HepG2 (cell line): ENCODE measurements at regions not wholly inside any gene's neighbourhood (a gene's known extent, or its start where the extent isn't known, plus 50 kb on each side); places are given as distances from the start of the nearest gene placed in this dataset.

ENCODE experiments used
- ATAC-seq: fragments of 200-7000 bp; cut with Tn5 transposase; 3 replicates; pipeline ENCODE4 v1.9.1; 2020; ENCODE audit warnings: mild to moderate bottlenecking, moderate library complexity
- BruUV-seq: library from RNA; stranded (reverse); fragments of 400-500 nt; replicated peaks from 2 replicates; lab custom pipeline; 2021; lab: Mats Ljungman, UMichigan
- CTCF ChIA-PET: fragments of 300-600 bp; formaldehyde crosslinking; extraction: SDS; loops from one replicate; lab custom pipeline; 2021; ENCODE audit warnings: low total read pairs, inconsistent platforms, low intra/inter-chr PET ratio; lab: Yijun Ruan, JAX
- POLR2A ChIA-PET: fragments of 350-600 bp; sonication (Branson Sonifier 250); formaldehyde crosslinking; loops from one replicate; lab custom pipeline; 2020; ENCODE audit warnings: antibody characterized with exemption, inconsistent platforms; lab: Yijun Ruan, JAX
- DNase-seq: peaks from one replicate; pipeline ENCODE4 v3.0.0-alpha.2; 2015; ENCODE audit warnings: low spot score
- FAIRE-seq: peaks from 3 replicates; lab custom pipeline; 2011; peaks lifted over from hg19 to GRCh38; lab: Jason Lieb, UNC
- H2AFZ ChIP-seq: one replicate; pipeline ENCODE4 v1.6.1; 2011; ENCODE audit warnings: low read length, inconsistent platforms
- H3K27ac ChIP-seq: fragments of 300-600 bp; 3 replicates; pipeline ENCODE4 v1.8.0; 2011; ENCODE audit warnings: mixed run types, mild to moderate bottlenecking, mixed read lengths, low read length, inconsistent platforms; ENCODE audit not compliant: insufficient read depth; ENCODE audit errors: extremely low read length
- H3K27me3 ChIP-seq, 2 experiments: fragments of 200-600 bp in 1 of 2; 2 replicates in 1 of 2; 3 replicates in 1 of 2; pipeline versions ENCODE4 v1.6.0 to v1.8.0; 2011; ENCODE audit warnings: low read length in 2 of 2, mild to moderate bottlenecking in 2 of 2, moderate library complexity in 2 of 2, inconsistent platforms in 1 of 2; ENCODE audit not compliant: insufficient read depth in 2 of 2, control insufficient read depth in 1 of 2
- H3K36me3 ChIP-seq, 2 experiments: fragments of 200-600 bp in 1 of 2; replicated peaks in 1 of 2; 2 replicates in 1 of 2; 3 replicates in 1 of 2; pipeline versions ENCODE4 v1.5.1 to v1.8.0; 2011; ENCODE audit warnings: low read length in 2 of 2, inconsistent platforms in 1 of 2; ENCODE audit not compliant: insufficient read depth in 2 of 2, control insufficient read depth in 1 of 2
- H3K4me1 ChIP-seq: 2 replicates; pipeline ENCODE4 v1.5.1; 2012; ENCODE audit warnings: low read length, inconsistent platforms; ENCODE audit not compliant: insufficient read depth
- H3K4me2 ChIP-seq: 2 replicates; pipeline ENCODE4 v1.6.0; 2011; ENCODE audit warnings: low read depth, low read length, inconsistent platforms
- H3K4me3 ChIP-seq, 3 experiments: fragments of 200-600 bp in 1 of 3; sonication (generic), shearing (Covaris generic) in 1 of 3; replicated peaks in 1 of 3; 2 replicates each; pipeline ENCODE4 v1.5.1; 2011 to 2016; ENCODE audit warnings: low read length in 3 of 3, inconsistent platforms in 2 of 3, low read depth in 2 of 3, mild to moderate bottlenecking in 2 of 3, control low read depth in 1 of 3, mixed read lengths in 1 of 3; ENCODE audit not compliant: insufficient read depth in 1 of 3
- H3K79me2 ChIP-seq: one replicate; pipeline ENCODE4 v1.6.1; 2011; ENCODE audit warnings: low read length, inconsistent platforms; ENCODE audit not compliant: insufficient read depth
- H3K9ac ChIP-seq: 2 replicates; pipeline ENCODE4 v1.6.0; 2011; ENCODE audit warnings: mild to moderate bottlenecking, low read depth, low read length, inconsistent platforms; ENCODE audit not compliant: insufficient read depth
- H3K9me3 ChIP-seq: 2 replicates; pipeline ENCODE4 v1.5.1; 2012; ENCODE audit warnings: mild to moderate bottlenecking, low read length
- H4K20me1 ChIP-seq: 2 replicates; pipeline ENCODE4 v1.6.0; 2011; ENCODE audit warnings: inconsistent platforms, mild to moderate bottlenecking, low read length, moderate library complexity; ENCODE audit not compliant: insufficient read depth
- AHDC1 ChIP-seq: sonication (generic); formaldehyde crosslinking; IDR thresholded peaks from 2 replicates; pipeline ENCODE4 v1.5.1; 2020; ENCODE audit warnings: mild to moderate bottlenecking, missing genetic modification reagents, borderline replicate concordance
- BRF2 ChIP-seq: sonication (generic); formaldehyde crosslinking; IDR thresholded peaks from 2 replicates; pipeline ENCODE4 v1.8.1; 2022; ENCODE audit warnings: mild to moderate bottlenecking, missing genetic modification reagents
- GRHL1 ChIP-seq: sonication (generic); formaldehyde crosslinking; conservative IDR thresholded peaks from 2 replicates; pipeline ENCODE4 v1.8.0; 2022; ENCODE audit warnings: missing genetic modification reagents
- KMT2B ChIP-seq: IDR thresholded peaks from 2 replicates; pipeline ENCODE4 v1.6.1; 2016; ENCODE audit warnings: missing genetic modification reagents, missing compliant biosample characterization
- MXD3 ChIP-seq: IDR thresholded peaks from 2 replicates; pipeline ENCODE4 v1.6.1; 2016; ENCODE audit warnings: mild to moderate bottlenecking, missing biosample characterization, missing genetic modification reagents
- TRAFD1 ChIP-seq: sonication (generic); formaldehyde crosslinking; IDR thresholded peaks from 2 replicates; pipeline ENCODE4 v1.5.1; 2020; ENCODE audit warnings: missing genetic modification reagents, mild to moderate bottlenecking, borderline replicate concordance
- ZNF251 ChIP-seq: sonication (generic); formaldehyde crosslinking; IDR thresholded peaks from 2 replicates; pipeline ENCODE4 v1.9.0; 2021; ENCODE audit warnings: mild to moderate bottlenecking, missing genetic modification reagents
- ZNF430 ChIP-seq: sonication (generic); formaldehyde crosslinking; IDR thresholded peaks from 2 replicates; pipeline ENCODE4 v1.9.0; 2021; ENCODE audit warnings: mild to moderate bottlenecking, missing genetic modification reagents
- ZNF720 ChIP-seq: sonication (generic); formaldehyde crosslinking; IDR thresholded peaks from 2 replicates; pipeline ENCODE4 v1.4.0; 2020; ENCODE audit warnings: missing genetic modification reagents
- ZNF792 ChIP-seq: IDR thresholded peaks from 2 replicates; pipeline ENCODE4 v1.6.1; 2016
- in situ Hi-C: cut with HindIII; loops from 2 replicates; pipeline ENCODE4 v1.10.0; 2017; ENCODE audit warnings: low pct_unique_long_range_greater_than_20kb; ENCODE audit not compliant: extremely low pct_ligation_motif_present
- intact Hi-C: fragments of 100-400 bp; cut with micrococcal nuclease; formaldehyde crosslinking; loops from one replicate; pipeline ENCODE4 v1.10.0; 2022; ENCODE audit not compliant: unreplicated experiment
- TF ChIP-seq, protein P1 (sequence below): IDR thresholded peaks from 2 replicates; pipeline ENCODE4 v1.6.1; 2016; ENCODE audit warnings: low read depth, borderline replicate concordance

- Histone ChIP-seq H3K36me3 (no peaks in the 10 kb centered on the region), H3K4me2 (no peak overlapping the region), H3K9ac (no peak overlapping the region), H3K4me3 (no peak overlapping the region), H3K27me3 (no peaks in the 10 kb centered on the region; a peak in 1 of 5 replicates), H3K4me1 (no peaks in the 10 kb centered on the region), H3K9me3 (no peaks in the 10 kb centered on the region), H3K27ac (no peak overlapping the region), H4K20me1 (no peaks in the 10 kb centered on the region), H3K79me2 (no peaks in the 10 kb centered on the region), H2AFZ (no peak overlapping the region)
- FAIRE-seq (no peak), DNase-seq (no peak), ATAC-seq (no peak)
- CTCF ChIA-PET, result no interaction called here
- POLR2A ChIA-PET, result no interaction called here
- intact Hi-C loops, result no loop called here
- in situ Hi-C loops, result no loop called here
- BruUV-seq, result no TSS peak
- no peak for TF ChIP-seq GRHL1
- TF ChIP-seq KMT2B, result no peak
- TF ChIP-seq AHDC1, result no peak
- TF ChIP-seq ZNF720 (CRISPR knock-in tag), result no peak
- TF ChIP-seq TRAFD1 (CRISPR knock-in tag), result no peak
- no peak for TF ChIP-seq BRF2 (CRISPR knock-in tag)
- TF ChIP-seq MXD3 (CRISPR knock-in tag), result no peak
- TF ChIP-seq, protein P1, sequence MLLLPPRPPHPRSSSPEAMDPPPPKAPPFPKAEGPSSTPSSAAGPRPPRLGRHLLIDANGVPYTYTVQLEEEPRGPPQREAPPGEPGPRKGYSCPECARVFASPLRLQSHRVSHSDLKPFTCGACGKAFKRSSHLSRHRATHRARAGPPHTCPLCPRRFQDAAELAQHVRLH (CRISPR knock-in tag), result no peak
- no peak for TF ChIP-seq ZNF430 (CRISPR knock-in tag)
- TF ChIP-seq ZNF251 (CRISPR knock-in tag), result no peak
- TF ChIP-seq ZNF792 (CRISPR knock-in tag), result no peak
Measured at GRCh38 chr11:19459240-19459639, 218.5 kb upstream of the E2F8 start.
